ENCODE measurements at regions not wholly inside any gene's neighbourhood (a gene's known extent, or its start where the extent isn't known, plus 50 kb on each side); places are given as distances from the start of the nearest gene placed in this dataset.

- no peak overlapping the region for H3K4me2 ChIP-seq (ENCODE audit: low read depth, low read length)
- H3K23ac ChIP-seq (ENCODE audit: low read depth, low read length) = no peak overlapping the region
- H3K9me3 ChIP-seq (ENCODE audit: control insufficient read depth, insufficient read depth, low read length) = no peaks in the 10 kb centered on the region
- no peaks in the 10 kb centered on the region for H4K20me1 ChIP-seq (ENCODE audit: insufficient read depth, low read length)
- intact Hi-C loops (cut with micrococcal nuclease) = no loop called here
- no peak overlapping the region for H4K8ac ChIP-seq (ENCODE audit: low read depth in 2 of 2, low read length in 2 of 2)
- no peaks in the 10 kb centered on the region for H3K36me3 ChIP-seq (ENCODE audit: control insufficient read depth, insufficient read depth, low read length)
- no peak overlapping the region for H4K5ac ChIP-seq (ENCODE audit: low read depth, low read length)
- CTCF ChIA-PET = interaction anchor here (1.4 kb wide), 1 partner anchor 20 kb away, joined by 3 read pairs; no protein-coding TSS in a partner anchor
- H3K4me1 ChIP-seq (ENCODE audit: control insufficient read depth, insufficient read depth, low read length) = no peaks in the 10 kb centered on the region
- no peak overlapping the region for H2BK120ac ChIP-seq (ENCODE audit: low read depth, low read length)
- ATAC-seq (ENCODE audit: low read depth) (no peak), DNase-seq (no peak)
- H2BK5ac ChIP-seq (ENCODE audit: low read depth, low read length, poor library complexity, severe bottlenecking) = no peak overlapping the region
- H3K9ac ChIP-seq (ENCODE audit: low read depth, low read length) = no peak overlapping the region
- WGBS, 2 experiments (ENCODE audit: extremely low coverage in 2 of 2, insufficient read length in 1 of 2) = no CpG with 5 or more reads among the region's 2 CpGs
- no peak overlapping the region for H2AFZ ChIP-seq (replicated peaks; ENCODE audit: low read length, poor library complexity)
- H2BK15ac ChIP-seq (ENCODE audit: low read depth, low read length) = no peak overlapping the region
- BruUV-seq (replicated peaks) = no TSS peak
- no peak overlapping the region for H3K4me3 ChIP-seq (ENCODE audit: insufficient read depth, low read depth, low read length)
- dilution Hi-C loops (cut with HindIII; ENCODE audit: low sequenced_read_pairs, unreplicated experiment) = no loop called here
- in situ Hi-C loops (cut with MboI; ENCODE audit: low sequenced_read_pairs) = no loop called here
- no peak overlapping the region for H2BK20ac ChIP-seq (ENCODE audit: low read depth, low read length)
- no peak overlapping the region for H3K18ac ChIP-seq (ENCODE audit: low read depth, low read length)
- H3K4ac ChIP-seq (ENCODE audit: low read depth, low read length) = no peak overlapping the region
- peaks cover 5% of the 10 kb centered on the region; the same call in 1 of the 2 replicates for H3K27me3 ChIP-seq (ENCODE audit: control insufficient read depth, insufficient read depth, low read length)
- H2AK9ac ChIP-seq (replicated peaks; ENCODE audit: low read depth, low read length, poor library complexity) = no peak overlapping the region
- no peak overlapping the region for H4K91ac ChIP-seq (ENCODE audit: insufficient read depth, low read depth, low read length)
- no peak overlapping the region for H3K27ac ChIP-seq (ENCODE audit: insufficient read depth, low read length)
- H3K14ac ChIP-seq (replicated peaks; ENCODE audit: low read depth, low read length) = no peak overlapping the region
- H3K9me1 ChIP-seq (ENCODE audit: insufficient read depth, low read length) = no peaks in the 10 kb centered on the region
- no peak overlapping the region for H2AK5ac ChIP-seq (ENCODE audit: low read depth, low read length)
- H3K56ac ChIP-seq (ENCODE audit: extremely low read depth, insufficient read depth, low read length) = no peak overlapping the region
- H3K79me1 ChIP-seq (ENCODE audit: low read depth in 1 of 2, low read length in 2 of 2) = no peaks in the 10 kb centered on the region
- no peak for TF ChIP-seq POLR2A (IDR thresholded peaks at IDR 0.05; ENCODE audit: low read depth, low read length)
- TF ChIP-seq RFX5 (IDR thresholded peaks at IDR 0.05; ENCODE audit: low read depth, low read length) = no peak
- TF ChIP-seq SMC3 (IDR thresholded peaks at IDR 0.05; ENCODE audit: low read depth, low read length) = no peak
- no peak for TF ChIP-seq ELK1 (IDR thresholded peaks at IDR 0.05; ENCODE audit: borderline replicate concordance, low read depth, low read length)
- TF ChIP-seq, protein P1, sequence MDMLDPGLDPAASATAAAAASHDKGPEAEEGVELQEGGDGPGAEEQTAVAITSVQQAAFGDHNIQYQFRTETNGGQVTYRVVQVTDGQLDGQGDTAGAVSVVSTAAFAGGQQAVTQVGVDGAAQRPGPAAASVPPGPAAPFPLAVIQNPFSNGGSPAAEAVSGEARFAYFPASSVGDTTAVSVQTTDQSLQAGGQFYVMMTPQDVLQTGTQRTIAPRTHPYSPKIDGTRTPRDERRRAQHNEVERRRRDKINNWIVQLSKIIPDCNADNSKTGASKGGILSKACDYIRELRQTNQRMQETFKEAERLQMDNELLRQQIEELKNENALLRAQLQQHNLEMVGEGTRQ (IDR thresholded peaks at IDR 0.05; ENCODE audit: low read depth, low read length) = no peak
- TF ChIP-seq FOS (IDR thresholded peaks at IDR 0.05; ENCODE audit: low read depth, low read length) = no peak
- TF ChIP-seq RAD21 (IDR thresholded peaks at IDR 0.05; ENCODE audit: low read length) = no peak
- no peak for TF ChIP-seq BHLHE40 (IDR thresholded peaks at IDR 0.05; ENCODE audit: low read depth, low read length)
- TF ChIP-seq MAFK (IDR thresholded peaks at IDR 0.05; ENCODE audit: low read depth, low read length) = no peak
- no peak for TF ChIP-seq MAZ (IDR thresholded peaks at IDR 0.05; ENCODE audit: borderline replicate concordance, low read depth, low read length)
- TF ChIP-seq CTCF (conservative IDR thresholded peaks at IDR 0.05; ENCODE audit: low read depth, low read length) = no peak
- no peak for TF ChIP-seq NFE2L2 (IDR thresholded peaks at IDR 0.05; ENCODE audit: low read depth, low read length)
- no peak for TF ChIP-seq CHD1 (IDR thresholded peaks at IDR 0.05; ENCODE audit: low read depth, low read length)
- TF ChIP-seq MXI1 (IDR thresholded peaks at IDR 0.05; ENCODE audit: borderline replicate concordance, low read depth, low read length) = no peak
- no peak for TF ChIP-seq CEBPB (IDR thresholded peaks at IDR 0.05; ENCODE audit: low read depth, low read length)
- no peak for TF ChIP-seq RCOR1 (IDR thresholded peaks at IDR 0.05; ENCODE audit: insufficient replicate concordance, low read length)
- POLR2A ChIA-PET (ENCODE audit: unreplicated experiment) = no interaction called here
Measured at GRCh38 chr5:15085671-15086070, 214.1 kb upstream of the ANKH start.

All from IMR-90 (cell line).